ENCODE measurements at regions not wholly inside any gene's neighbourhood (a gene's known extent, or its start where the extent isn't known, plus 50 kb on each side); places are given as distances from the start of the nearest gene placed in this dataset.

GRCh38 chr11:36748836-36749235 lies 150.8 kb upstream of the RAG2 start:
- Histone ChIP-seq H3K4me3 (replicated peaks in 1 of 3; ENCODE audit: low read depth in 2 of 3, low read length in 3 of 3) (no peak overlapping the region), H3K36me3 (replicated peaks in 1 of 2; ENCODE audit: control insufficient read depth in 1 of 2, insufficient read depth in 2 of 2, low read length in 2 of 2) (no peaks in the 10 kb centered on the region), H3K9me3 (replicated peaks in 1 of 2; ENCODE audit: control insufficient read depth in 1 of 2, insufficient read depth in 1 of 2, low read length in 2 of 2) (no peaks in the 10 kb centered on the region), H3K27me3 (ENCODE audit: control insufficient read depth in 2 of 2, insufficient read depth in 2 of 2, low read length in 2 of 2) (no peaks in the 10 kb centered on the region), H3K9ac (ENCODE audit: insufficient read depth, low read length, poor library complexity, severe bottlenecking) (no peak overlapping the region), H3K27ac (ENCODE audit: low read depth in 1 of 2, low read length in 2 of 2) (no peak overlapping the region), H2AFZ (ENCODE audit: insufficient read depth, low read depth, low read length, poor library complexity, severe bottlenecking) (no peak overlapping the region), H4K20me1 (ENCODE audit: insufficient read depth, low read length) (no peaks in the 10 kb centered on the region), H3K4me1 (ENCODE audit: control insufficient read depth in 1 of 2, insufficient read depth in 2 of 2, low read length in 2 of 2) (no peaks in the 10 kb centered on the region), H3K79me2 (ENCODE audit: insufficient read depth, low read length) (no peaks in the 10 kb centered on the region), H3K4me2 (replicated peaks; ENCODE audit: extremely low read depth, low read length, poor library complexity, severe bottlenecking) (no peak overlapping the region)
- no peak for TF ChIP-seq CTCF (IDR thresholded peaks at IDR 0.05)
- Mint-ChIP-seq H3K4me3 (no peak overlapping the region), H3K9me3 (no peaks in the 10 kb centered on the region), H3K27me3 (ENCODE audit: low read depth in 3 of 3) (peaks cover 3 to 14% (median 8%) of the 10 kb centered on the region in 3 donors), H3K27ac (no peak overlapping the region), H3K36me3 (no peaks in the 10 kb centered on the region), H3K4me1 (peaks cover 5% of the 10 kb centered on the region)
- 100% methylated on average over 2 of the region's 2 CpGs for WGBS (ENCODE audit: insufficient coverage)
- intact Hi-C loops (cut with micrococcal nuclease): loop anchor here (5.0 kb wide), 2 partner anchors 47 to 187 kb away; no protein-coding TSS in a partner anchor
- DNase-seq: no peak

- 20% methylated on average over 5 of the region's 7 CpGs for WGBS (ENCODE audit: insufficient coverage)
- Histone ChIP-seq H3K36me3 (replicated peaks in 1 of 2; ENCODE audit: control insufficient read depth in 1 of 2, insufficient read depth in 2 of 2, low read length in 2 of 2) (no peaks in the 10 kb centered on the region), H3K79me2 (ENCODE audit: insufficient read depth, low read length) (no peaks in the 10 kb centered on the region), H4K20me1 (ENCODE audit: insufficient read depth, low read length) (no peaks in the 10 kb centered on the region), H3K27ac (ENCODE audit: low read depth in 1 of 2, low read length in 2 of 2) (no peak overlapping the region), H3K4me3 (replicated peaks in 1 of 3; ENCODE audit: low read depth in 2 of 3, low read length in 3 of 3) (no peak overlapping the region), H3K9me3 (replicated peaks in 1 of 2; ENCODE audit: control insufficient read depth in 1 of 2, insufficient read depth in 1 of 2, low read length in 2 of 2) (no peaks in the 10 kb centered on the region), H3K27me3 (ENCODE audit: control insufficient read depth in 2 of 2, insufficient read depth in 2 of 2, low read length in 2 of 2) (peaks cover 0 to 2% of the 10 kb centered on the region in 2 donors), H3K4me2 (replicated peaks; ENCODE audit: extremely low read depth, low read length, poor library complexity, severe bottlenecking) (no peak overlapping the region), H2AFZ (ENCODE audit: insufficient read depth, low read depth, low read length, poor library complexity, severe bottlenecking) (no peak overlapping the region), H3K4me1 (ENCODE audit: control insufficient read depth in 1 of 2, insufficient read depth in 2 of 2, low read length in 2 of 2) (no peaks in the 10 kb centered on the region), H3K9ac (ENCODE audit: insufficient read depth, low read length, poor library complexity, severe bottlenecking) (no peak overlapping the region)
- H3K9me3 Mint-ChIP-seq: no peaks in the 10 kb centered on the region
- DNase-seq: peak; percentile 84 to 88 (median 84)
- peak; percentile 98 for TF ChIP-seq CTCF (IDR thresholded peaks at IDR 0.05)
- H3K36me3 Mint-ChIP-seq: no peaks in the 10 kb centered on the region
- peaks cover 5% of the 10 kb centered on the region for H3K4me1 Mint-ChIP-seq
- no peak overlapping the region for H3K4me3 Mint-ChIP-seq
- peaks cover 7 to 14% (median 9%) of the 10 kb centered on the region in 3 donors for H3K27me3 Mint-ChIP-seq (ENCODE audit: low read depth in 3 of 3)
- intact Hi-C loops (cut with micrococcal nuclease): loop anchor here (2.0 to 5.0 kb wide), 3 partner anchors 44 to 185 kb away; no protein-coding TSS in a partner anchor
- H3K27ac Mint-ChIP-seq: no peak overlapping the region
These were observed 149.1 kb upstream of the RAG2 start for GRCh38 chr11:36746886-36747710.
